Stomach (tissue), 4 donors: ENCODE measurements at regions not wholly inside any gene's neighbourhood (a gene's known extent, or its start where the extent isn't known, plus 50 kb on each side); places are given as distances from the start of the nearest gene placed in this dataset.

Experiments
- CTCF ChIP-seq, 7 experiments: fragments of 450-650 bp in 4 of 7; fragments of 200-600 bp in 3 of 7; sonication (generic) in 3 of 7; IDR thresholded peaks; one replicate each; pipeline ENCODE4 v1.5.1; 2016 to 2019; ENCODE audit warnings: antibody characterized with exemption in 7 of 7, control low read depth in 2 of 7, mild to moderate bottlenecking in 1 of 7
- EP300 ChIP-seq: sonication (generic); formaldehyde crosslinking; IDR thresholded peaks from one replicate; pipeline ENCODE4 v1.6.1; 2017; ENCODE audit warnings: antibody characterized with exemption
- POLR2A ChIP-seq, 4 donors: fragments of 450-650 bp; IDR thresholded peaks; one replicate each; pipeline ENCODE4 v1.6.1; 2016; ENCODE audit warnings: antibody characterized with exemption in 4 of 4, control low read depth in 2 of 4, mild to moderate bottlenecking in 1 of 4, moderate library complexity in 1 of 4

- no peak for TF ChIP-seq CTCF (IDR thresholded peaks at IDR 0.05)
- no peak for TF ChIP-seq POLR2A (IDR thresholded peaks at IDR 0.05)
- TF ChIP-seq EP300 = no peak
These were observed 157.6 kb downstream of the RDH14 start for GRCh38 chr2:18402831-18403230.
